ENCODE measurements at regions not wholly inside any gene's neighbourhood (a gene's known extent, or its start where the extent isn't known, plus 50 kb on each side); places are given as distances from the start of the nearest gene placed in this dataset.
A peak's percentile ranks its signal among the peaks of the same experiment; 100 is the strongest.

- DNase-seq (ENCODE audit: low spot score) = no peak
Observed at GRCh38 chr12:58139894-58140293, 198.5 kb downstream of the ATP23 start.

DNA sequence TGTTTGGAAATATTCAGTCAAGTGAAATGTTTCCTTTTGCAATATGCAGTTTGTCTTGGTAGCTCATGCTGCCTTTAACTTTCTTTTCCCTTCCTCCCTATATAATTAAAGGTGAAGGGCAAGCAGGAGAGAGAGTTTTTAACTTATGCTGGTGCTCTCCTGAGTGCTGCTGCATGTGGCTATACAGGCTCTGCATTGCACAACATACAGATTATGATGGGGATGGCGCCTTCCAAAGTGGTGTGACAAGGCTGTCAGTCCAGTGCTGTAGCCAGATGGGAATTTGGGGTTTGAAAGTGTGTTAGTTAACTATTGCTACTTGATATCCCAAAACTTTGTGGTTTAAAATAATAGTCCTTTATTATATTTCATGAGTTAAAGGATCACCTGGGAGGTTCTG is 199.0 kb downstream of the ATP23 start:
- DNase-seq (ENCODE audit: low spot score) = no peak

DNA sequence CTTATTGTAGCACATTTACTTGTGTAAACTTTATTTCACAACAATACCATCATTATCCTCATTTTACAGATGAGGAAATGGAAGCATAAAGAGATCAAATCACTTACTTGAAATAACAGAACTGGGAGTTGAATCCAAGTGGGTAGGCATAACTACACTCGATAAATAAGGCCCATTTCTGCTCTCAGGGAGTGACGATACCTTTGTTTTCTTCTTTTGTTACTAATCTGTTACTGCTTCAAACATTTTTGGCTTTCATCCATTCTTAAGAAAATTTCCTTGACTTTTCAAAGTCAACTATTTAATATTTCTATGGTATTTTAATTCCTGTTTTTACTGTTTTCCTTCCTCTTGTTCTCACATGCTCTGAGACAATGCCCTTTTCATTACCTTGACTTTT is 201.6 kb downstream of the ATP23 start:
- DNase-seq (ENCODE audit: low spot score) = no peak

DNA sequence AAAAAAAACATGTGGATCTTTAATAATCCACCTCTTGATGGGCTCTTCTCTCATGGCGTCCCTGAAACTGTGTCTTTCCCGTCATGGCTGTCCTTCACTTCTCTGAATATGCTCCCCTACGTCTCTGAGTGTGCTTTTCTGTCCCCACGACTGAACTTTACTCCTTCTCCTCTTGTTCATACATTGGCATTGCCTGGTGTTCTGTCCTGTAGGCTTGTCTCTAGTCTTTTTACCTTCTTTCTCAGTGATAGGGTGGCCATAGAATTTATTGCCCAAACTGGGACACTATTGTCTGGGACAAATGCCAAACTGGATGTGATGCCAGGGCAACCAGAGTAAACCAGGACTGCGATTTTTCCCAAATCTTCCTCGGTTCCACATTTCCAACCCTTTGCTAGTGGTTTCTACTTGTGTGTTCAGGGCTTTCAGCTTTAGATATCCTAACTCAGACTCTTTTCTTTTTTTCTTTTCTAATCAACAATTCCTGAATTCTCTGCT is 202.2 kb downstream of the ATP23 start:
- no peak for DNase-seq (ENCODE audit: low spot score)

GRCh38 chr12:58148405-58148804 is 207.0 kb downstream of the ATP23 start:
- peak; percentile 6 for DNase-seq (ENCODE audit: low spot score)

GRCh38 chr12:58148976-58149375 is 207.6 kb downstream of the ATP23 start:
- no peak for DNase-seq (ENCODE audit: low spot score)

DNA sequence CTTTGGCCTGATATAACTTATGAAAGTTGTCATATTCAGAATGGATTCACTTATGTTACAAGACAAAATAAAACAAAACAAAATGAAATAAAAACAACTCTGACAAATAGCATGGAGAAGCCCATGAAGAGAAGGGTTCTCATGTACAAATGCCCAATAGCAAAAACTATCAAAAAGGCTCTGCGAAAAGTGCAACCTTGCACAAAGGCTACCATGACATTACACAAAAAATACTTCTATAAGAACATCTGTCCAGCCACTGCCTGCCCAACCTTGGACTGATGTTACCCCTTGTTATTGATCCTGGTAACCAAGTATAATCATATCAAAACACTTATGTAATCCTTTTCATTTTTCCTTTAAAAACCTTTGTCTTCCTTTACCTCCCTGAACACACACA is 213.0 kb downstream of the ATP23 start:
- DNase-seq (ENCODE audit: low spot score) = no peak

DNA sequence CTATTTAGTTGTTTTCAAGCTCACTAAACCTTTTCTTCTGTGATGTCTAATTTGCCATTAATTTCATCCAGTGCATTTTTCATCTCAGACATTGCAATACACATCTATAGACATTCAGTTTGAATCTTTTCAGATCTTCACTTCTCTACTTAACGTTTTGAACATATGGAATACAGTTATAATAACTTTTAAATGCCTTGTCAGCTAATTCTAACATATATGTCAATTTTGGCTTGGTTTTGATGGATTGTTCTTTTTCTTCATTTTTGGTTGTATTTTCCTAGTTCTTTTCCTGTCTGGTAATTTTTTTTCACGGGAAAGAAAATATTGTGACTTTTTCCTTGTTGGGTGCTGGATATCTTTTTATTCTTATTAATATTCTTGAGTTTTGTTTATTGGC is 215.3 kb downstream of the ATP23 start:
- no peak for DNase-seq (ENCODE audit: low spot score)

DNA sequence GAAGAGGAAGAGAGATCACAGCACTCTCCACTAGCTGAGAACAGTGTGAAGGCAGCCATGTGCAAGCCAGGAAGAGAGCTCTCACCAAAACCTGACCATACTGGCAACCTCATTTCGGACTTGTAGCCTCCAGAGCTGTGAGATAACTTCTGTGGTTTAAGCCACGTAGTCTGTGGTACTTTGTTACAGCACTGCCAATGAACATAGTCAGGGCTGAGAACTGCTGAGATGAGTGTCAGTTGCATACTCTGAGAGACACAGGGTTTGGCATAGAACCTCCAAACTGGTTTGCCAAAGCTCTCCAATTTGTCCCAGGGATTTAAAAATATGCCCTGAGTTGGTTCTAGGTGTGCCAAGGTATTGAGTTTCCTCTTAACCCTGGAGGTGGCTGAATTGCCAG is 218.6 kb downstream of the ATP23 start:
- DNase-seq (ENCODE audit: low spot score) = no peak

DNA sequence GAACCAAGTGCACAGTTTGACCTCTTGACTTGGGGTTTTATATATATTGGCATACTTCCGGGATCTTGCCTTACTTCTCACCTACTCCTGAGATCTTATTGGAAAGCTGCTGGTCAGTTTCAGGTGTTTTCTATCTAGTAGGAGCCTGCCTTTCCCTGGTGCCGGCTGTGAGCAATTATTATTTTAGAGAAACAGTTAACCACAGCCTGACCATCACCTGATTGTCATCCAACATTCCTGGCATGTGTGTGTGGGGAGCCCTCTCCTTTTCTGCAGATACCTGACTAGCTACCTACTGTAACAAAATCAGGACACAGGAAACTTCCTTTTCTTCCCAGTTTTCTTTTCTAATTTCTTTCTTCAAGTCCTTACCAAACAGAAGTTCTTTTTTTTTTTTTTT is 220.4 kb downstream of the ATP23 start:
- no peak for DNase-seq (ENCODE audit: low spot score)

GRCh38 chr12:58163021-58163420 is 221.7 kb downstream of the ATP23 start:
- DNase-seq (ENCODE audit: low spot score) = no peak

DNA sequence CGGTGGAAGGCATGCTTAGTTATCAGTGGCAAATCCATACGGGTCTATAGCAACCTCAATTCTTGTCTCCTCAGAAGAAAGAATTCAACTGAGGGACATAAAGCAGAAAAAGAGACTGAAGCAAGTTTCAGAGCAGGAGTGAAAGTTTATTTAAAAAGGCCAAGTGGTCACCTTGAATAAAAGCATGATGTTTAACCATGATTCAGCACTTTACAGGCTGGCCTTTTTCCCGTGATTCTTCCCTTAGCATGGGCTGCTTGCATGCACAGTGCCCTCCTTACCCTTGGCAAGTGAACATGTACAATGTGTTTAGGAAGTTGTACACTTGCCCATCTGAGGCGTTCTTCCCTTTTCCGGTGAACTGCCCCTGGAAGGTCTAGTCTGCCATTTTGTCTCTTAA is 225.3 kb downstream of the ATP23 start:
- DNase-seq (ENCODE audit: low spot score) = no peak

DNA sequence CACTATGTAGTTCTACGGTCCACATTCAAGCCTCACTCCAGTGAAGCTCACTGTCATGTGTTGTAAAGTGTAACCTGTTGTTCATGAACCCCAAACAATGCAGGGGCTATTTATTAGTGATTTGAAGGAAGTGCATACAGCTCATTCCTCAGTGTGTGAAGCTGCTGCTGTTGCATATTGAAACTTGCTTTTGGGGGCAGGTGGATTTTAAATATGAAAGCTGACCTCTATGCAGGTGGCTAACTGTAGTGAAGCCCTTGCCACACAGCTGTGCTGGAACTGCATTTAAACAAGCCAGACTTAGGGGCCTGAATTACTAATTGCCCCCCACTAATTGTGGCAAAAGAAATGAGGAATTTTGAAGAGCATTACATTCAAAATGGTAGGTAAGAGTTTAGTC is 226.3 kb downstream of the ATP23 start:
- DNase-seq (ENCODE audit: low spot score) = no peak

- no peak for DNase-seq (ENCODE audit: low spot score)
Observed at GRCh38 chr12:58169826-58170225, 228.5 kb downstream of the ATP23 start.

- no peak for DNase-seq (ENCODE audit: low spot score)
Observed at GRCh38 chr12:58171914-58172313, 230.5 kb downstream of the ATP23 start.

- DNase-seq (ENCODE audit: low spot score) = no peak
Observed at GRCh38 chr12:58172433-58173073, 231.2 kb downstream of the ATP23 start.

- no peak for DNase-seq (ENCODE audit: low spot score)
Observed at GRCh38 chr12:58174316-58174715, 232.9 kb downstream of the ATP23 start.

DNA sequence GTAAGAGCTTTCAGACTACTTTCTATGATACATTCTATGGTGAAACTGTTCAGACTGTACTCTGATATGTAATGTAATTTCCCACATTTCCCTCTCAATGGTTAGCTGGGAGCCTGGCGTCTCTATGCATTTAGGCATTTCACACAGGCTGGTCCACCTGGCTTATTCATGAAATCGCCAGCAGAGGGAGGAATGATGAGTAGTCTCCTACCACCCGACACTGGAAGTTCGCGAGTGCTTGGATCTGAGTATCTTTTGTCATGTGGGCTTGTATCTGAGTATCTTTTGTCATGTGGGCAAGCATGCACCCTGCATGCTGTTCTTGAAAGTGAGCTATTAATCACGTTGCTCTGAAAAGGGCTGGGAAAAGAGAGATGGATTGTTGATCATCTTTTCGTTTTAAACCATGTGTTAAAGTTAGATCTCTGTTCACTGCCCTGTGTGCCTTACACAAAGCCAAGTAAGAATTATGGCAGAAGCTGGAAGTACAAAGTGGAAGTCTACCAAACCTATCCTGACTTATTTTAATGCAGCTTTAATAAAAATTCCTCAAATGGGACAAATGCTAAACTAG is 235.0 kb downstream of the ATP23 start:
- peak; percentile 40 for DNase-seq (ENCODE audit: low spot score)

DNA sequence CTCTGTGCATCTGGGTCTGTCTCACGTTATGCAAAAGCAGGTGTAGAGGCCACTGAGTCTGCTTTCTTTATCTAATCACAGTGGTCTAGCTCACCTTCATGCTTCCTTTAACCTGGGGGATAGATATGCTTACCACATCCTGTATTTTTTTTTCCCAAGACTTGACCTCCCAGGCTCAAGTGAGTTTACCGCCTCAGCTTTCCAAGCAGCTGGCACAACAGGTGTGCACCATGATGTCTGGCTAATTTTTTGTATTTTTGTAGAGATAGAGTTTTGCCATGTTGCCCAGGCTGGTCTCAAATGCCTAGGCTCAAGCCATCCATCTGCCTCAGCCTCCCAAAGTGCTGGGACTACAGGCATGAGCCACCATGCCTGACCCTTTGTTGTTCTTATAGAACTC is 236.0 kb downstream of the ATP23 start:
- no peak for DNase-seq (ENCODE audit: low spot score)

DNA sequence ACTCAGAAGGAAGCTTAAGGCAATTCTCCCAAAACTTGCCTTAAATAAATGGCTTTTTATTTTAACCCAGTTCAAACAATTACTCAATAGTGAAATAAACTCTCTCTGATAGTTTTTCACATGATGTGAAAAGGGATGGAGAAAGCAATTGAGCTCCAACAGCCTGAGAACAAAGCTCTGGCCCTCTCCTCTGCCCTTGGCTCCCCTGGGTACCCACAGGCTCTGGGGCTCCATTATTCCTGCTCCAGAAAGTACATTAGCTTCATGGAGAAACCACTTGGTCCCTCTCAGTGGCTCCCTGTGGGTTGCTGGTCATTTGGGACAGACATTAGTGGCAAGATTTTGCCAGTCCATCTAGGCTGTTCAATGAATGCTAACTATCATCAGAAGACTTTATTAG is 242.8 kb downstream of the ATP23 start:
- no peak for DNase-seq (ENCODE audit: low spot score)

- no peak for DNase-seq (ENCODE audit: low spot score)
Observed at GRCh38 chr12:58186401-58186800, 245.0 kb downstream of the ATP23 start.

- peak; percentile 4 for DNase-seq (ENCODE audit: low spot score)
Observed at GRCh38 chr12:58186914-58187313, 245.5 kb downstream of the ATP23 start.

GRCh38 chr12:58189030-58189429 is 247.7 kb downstream of the ATP23 start:
- DNase-seq (ENCODE audit: low spot score) = no peak

DNA sequence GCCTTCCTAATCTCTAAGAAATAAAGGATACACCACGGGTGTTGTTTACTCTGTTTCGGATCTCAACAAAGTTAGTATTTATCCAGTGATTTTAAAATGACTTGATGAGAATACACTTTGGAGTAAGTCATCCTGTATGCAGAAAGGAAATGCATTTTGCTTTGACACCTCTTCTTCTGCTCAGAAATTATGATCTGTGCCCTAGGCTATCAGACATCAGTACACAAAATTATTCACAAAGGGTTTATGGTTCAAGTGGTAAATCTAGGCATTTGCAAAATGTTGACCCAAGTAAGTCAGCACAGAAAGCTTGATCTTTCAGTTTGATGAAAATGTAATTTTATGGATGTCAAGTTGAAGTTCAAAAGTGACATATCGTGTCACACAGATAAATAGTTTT is 248.5 kb downstream of the ATP23 start:
- DNase-seq (ENCODE audit: low spot score) = no peak

Data from NAMALWA (cell line).